IMR-90 (cell line): ENCODE measurements at regions not wholly inside any gene's neighbourhood (a gene's known extent, or its start where the extent isn't known, plus 50 kb on each side); places are given as distances from the start of the nearest gene placed in this dataset.
A peak's percentile ranks its signal among the peaks of the same experiment; 100 is the strongest.

Experiments
- ATAC-seq: fragments of 200-7000 bp; cut with Tn5 transposase; 2 replicates; pipeline ENCODE4 v1.9.1; 2020; ENCODE audit warnings: low read depth, mild to moderate bottlenecking, moderate library complexity
- BruUV-seq: library from RNA; stranded (reverse); fragments of 400-500 nt; replicated peaks from 2 replicates; lab custom pipeline; 2021; lab: Mats Ljungman, UMichigan
- CTCF ChIA-PET: fragments of 300-600 bp; formaldehyde crosslinking; extraction: SDS; loops from one replicate; lab custom pipeline; 2021; ENCODE audit warnings: antibody characterized with exemption; lab: Yijun Ruan, JAX
- POLR2A ChIA-PET: fragments of 300-600 bp; sonication (Branson Sonifier 250); formaldehyde crosslinking; loops from one replicate; lab custom pipeline; 2022; ENCODE audit warnings: antibody characterized with exemption; ENCODE audit not compliant: unreplicated experiment; lab: Charles Lee
- DNase-seq: peaks from one replicate; pipeline ENCODE4 v3.0.0; 2013
- H2AFZ ChIP-seq: replicated peaks from 2 replicates; pipeline ENCODE3; 2013; ENCODE audit warnings: low read length, mild to moderate bottlenecking; ENCODE audit not compliant: poor library complexity
- H2AK5ac ChIP-seq: 2 replicates; pipeline ENCODE4 v1.6.1; 2013; ENCODE audit warnings: low read depth, low read length, inconsistent platforms
- H2AK9ac ChIP-seq: replicated peaks from 2 replicates; pipeline ENCODE3; 2013; ENCODE audit warnings: mild to moderate bottlenecking, low read depth, low read length, moderate library complexity; ENCODE audit not compliant: poor library complexity
- H2BK120ac ChIP-seq: 2 replicates; pipeline ENCODE4 v1.6.1; 2013; ENCODE audit warnings: low read depth, low read length, inconsistent platforms
- H2BK15ac ChIP-seq: 3 replicates; pipeline ENCODE4 v1.6.1; 2013; ENCODE audit warnings: low read depth, low read length, inconsistent platforms
- H2BK20ac ChIP-seq: 2 replicates; pipeline ENCODE4 v1.6.1; 2013; ENCODE audit warnings: low read depth, mild to moderate bottlenecking, inconsistent platforms, low read length, moderate library complexity
- H2BK5ac ChIP-seq: 2 replicates; pipeline ENCODE4 v1.6.1; 2013; ENCODE audit warnings: mild to moderate bottlenecking, low read depth, low read length, inconsistent platforms; ENCODE audit not compliant: poor library complexity, severe bottlenecking
- H3K14ac ChIP-seq: replicated peaks from 2 replicates; pipeline ENCODE4 v1.6.1; 2013; ENCODE audit warnings: low read depth, low read length, inconsistent platforms
- H3K18ac ChIP-seq: 2 replicates; pipeline ENCODE4 v1.6.1; 2013; ENCODE audit warnings: low read depth, low read length, control low read depth
- H3K23ac ChIP-seq: 2 replicates; pipeline ENCODE4 v1.6.1; 2013; ENCODE audit warnings: low read depth, low read length, inconsistent platforms
- H3K27ac ChIP-seq: 2 replicates; pipeline ENCODE4 v1.5.1; 2013; ENCODE audit warnings: mild to moderate bottlenecking, control low read depth, low read length; ENCODE audit not compliant: insufficient read depth
- H3K27me3 ChIP-seq: 2 replicates; pipeline ENCODE4 v1.6.1; 2013; ENCODE audit warnings: low read length; ENCODE audit not compliant: control insufficient read depth, insufficient read depth
- H3K36me3 ChIP-seq: 2 replicates; pipeline ENCODE4 v1.6.1; 2013; ENCODE audit warnings: low read length, mixed read lengths; ENCODE audit not compliant: control insufficient read depth, insufficient read depth
- H3K4ac ChIP-seq: 2 replicates; pipeline ENCODE4 v1.6.1; 2013; ENCODE audit warnings: low read depth, low read length, inconsistent platforms
- H3K4me1 ChIP-seq: 2 replicates; pipeline ENCODE4 v1.6.1; 2013; ENCODE audit warnings: low read length, mixed read lengths; ENCODE audit not compliant: control insufficient read depth, insufficient read depth
- H3K4me2 ChIP-seq: 2 replicates; pipeline ENCODE4 v1.6.1; 2013; ENCODE audit warnings: low read depth, mild to moderate bottlenecking, control low read depth, low read length, moderate library complexity
- H3K4me3 ChIP-seq: 2 replicates; pipeline ENCODE4 v1.5.1; 2013; ENCODE audit warnings: low read depth, mild to moderate bottlenecking, control low read depth, low read length, moderate library complexity; ENCODE audit not compliant: insufficient read depth
- H3K56ac ChIP-seq: 2 replicates; pipeline ENCODE4 v1.6.1; 2013; ENCODE audit warnings: low read length, inconsistent platforms; ENCODE audit not compliant: insufficient read depth; ENCODE audit errors: extremely low read depth
- H3K79me1 ChIP-seq, 2 experiments: 2 replicates each; pipeline ENCODE4 v1.6.1; 2013; ENCODE audit warnings: low read length in 2 of 2, inconsistent platforms in 1 of 2, low read depth in 1 of 2
- H3K9ac ChIP-seq: 2 replicates; pipeline ENCODE4 v1.6.1; 2013; ENCODE audit warnings: low read depth, low read length, control low read depth
- H3K9me1 ChIP-seq: 2 replicates; pipeline ENCODE4 v1.6.1; 2013; ENCODE audit warnings: low read length, inconsistent platforms; ENCODE audit not compliant: insufficient read depth
- H3K9me3 ChIP-seq: 2 replicates; pipeline ENCODE4 v1.6.1; 2013; ENCODE audit warnings: low read length; ENCODE audit not compliant: control insufficient read depth, insufficient read depth
- H4K20me1 ChIP-seq: 2 replicates; pipeline ENCODE4 v1.6.1; 2013; ENCODE audit warnings: low read length, inconsistent platforms; ENCODE audit not compliant: insufficient read depth
- H4K5ac ChIP-seq: 2 replicates; pipeline ENCODE4 v1.6.1; 2013; ENCODE audit warnings: mild to moderate bottlenecking, low read depth, low read length, control low read depth
- H4K8ac ChIP-seq, 2 experiments: 2 replicates each; pipeline ENCODE4 v1.6.1; 2013; ENCODE audit warnings: low read depth in 2 of 2, low read length in 2 of 2, control low read depth in 1 of 2, inconsistent platforms in 1 of 2
- H4K91ac ChIP-seq: 2 replicates; pipeline ENCODE4 v1.6.1; 2013; ENCODE audit warnings: low read depth, low read length, inconsistent platforms; ENCODE audit not compliant: insufficient read depth
- BHLHE40 ChIP-seq: fragments of 150-350 bp; IDR thresholded peaks from 2 replicates; pipeline ENCODE4 v1.6.1; 2016; ENCODE audit warnings: mild to moderate bottlenecking, low read depth, low read length
- CEBPB ChIP-seq: IDR thresholded peaks from 2 replicates; pipeline ENCODE4 v1.6.1; 2012; ENCODE audit warnings: low read depth, low read length, improper control_type of control experiment
- CHD1 ChIP-seq: IDR thresholded peaks from 2 replicates; pipeline ENCODE4 v1.6.1; 2012; ENCODE audit warnings: low read depth, low read length, improper control_type of control experiment
- ELK1 ChIP-seq: fragments of 150-350 bp; IDR thresholded peaks from 2 replicates; pipeline ENCODE4 v1.6.1; 2016; ENCODE audit warnings: low read depth, mild to moderate bottlenecking, low read length, moderate library complexity, borderline replicate concordance
- FOS ChIP-seq: fragments of 150-350 bp; IDR thresholded peaks from 2 replicates; pipeline ENCODE4 v1.6.1; 2016; ENCODE audit warnings: low read depth, low read length
- MAFK ChIP-seq: IDR thresholded peaks from 2 replicates; pipeline ENCODE4 v1.6.1; 2012; ENCODE audit warnings: low read depth, low read length, improper control_type of control experiment
- MAZ ChIP-seq: IDR thresholded peaks from 2 replicates; pipeline ENCODE4 v1.6.1; 2012; ENCODE audit warnings: low read depth, mild to moderate bottlenecking, low read length, improper control_type of control experiment, moderate library complexity, borderline replicate concordance
- MXI1 ChIP-seq: IDR thresholded peaks from 2 replicates; pipeline ENCODE4 v1.6.1; 2012; ENCODE audit warnings: low read depth, mild to moderate bottlenecking, low read length, moderate library complexity, borderline replicate concordance
- NFE2L2 ChIP-seq: fragments of 150-350 bp; IDR thresholded peaks from 2 replicates; pipeline ENCODE4 v1.6.1; 2016; ENCODE audit warnings: low read depth, mild to moderate bottlenecking, low read length
- POLR2A ChIP-seq: IDR thresholded peaks from 2 replicates; pipeline ENCODE4 v1.6.1; 2012; ENCODE audit warnings: mild to moderate bottlenecking, low read depth, low read length
- RAD21 ChIP-seq: IDR thresholded peaks from 2 replicates; pipeline ENCODE4 v1.6.1; 2012; ENCODE audit warnings: low read length, improper control_type of control experiment
- RCOR1 ChIP-seq: IDR thresholded peaks from 2 replicates; pipeline ENCODE4 v1.6.1; 2012; ENCODE audit warnings: mild to moderate bottlenecking, low read length, improper control_type of control experiment; ENCODE audit not compliant: insufficient replicate concordance
- RFX5 ChIP-seq: IDR thresholded peaks from 2 replicates; pipeline ENCODE4 v1.8.0; 2012; ENCODE audit warnings: low read depth, mild to moderate bottlenecking, low read length, moderate library complexity
- SMC3 ChIP-seq: fragments of 150-350 bp; IDR thresholded peaks from 2 replicates; pipeline ENCODE4 v1.6.1; 2016; ENCODE audit warnings: low read depth, mild to moderate bottlenecking, antibody characterized with exemption, low read length, moderate library complexity
- USF2 ChIP-seq: fragments of 150-350 bp; IDR thresholded peaks from 2 replicates; pipeline ENCODE4 v1.6.1; 2017; ENCODE audit warnings: mild to moderate bottlenecking, antibody characterized with exemption, low read length, low read depth
- WGBS, 2 experiments: methylation state at CpG; one replicate each; pipeline versions ENCODE4 v1.1.5 to v1.1.7; 2013; ENCODE audit warnings: missing lambda C conversion rate in 2 of 2; ENCODE audit not compliant: insufficient read length in 1 of 2; ENCODE audit errors: extremely low coverage in 2 of 2; 5-methylcytosine and 5-hydroxymethylcytosine counted together
- dilution Hi-C: fragments of 300-500 bp; cut with HindIII; formaldehyde crosslinking; loops from one replicate; pipeline ENCODE4 v1.14.3; 2018; ENCODE audit warnings: low sequenced_read_pairs; ENCODE audit not compliant: unreplicated experiment
- in situ Hi-C: fragments of 300-500 bp; cut with MboI; formaldehyde crosslinking; loops from 3 replicates; pipeline ENCODE4 v1.14.3; 2019; ENCODE audit warnings: low sequenced_read_pairs, inconsistent platforms, mixed read lengths
- intact Hi-C: fragments of 100-400 bp; cut with micrococcal nuclease; formaldehyde crosslinking; loops from 2 replicates; pipeline ENCODE4 v1.10.0; 2022

GRCh38 chr9:105038051-105038450 is 110.1 kb upstream of the ABCA1 start:
- H4K20me1 ChIP-seq, result no peaks in the 10 kb centered on the region
- ChIA-PET CTCF (no interaction called here), POLR2A (no interaction called here)
- DNase-seq (peak; percentile 39), ATAC-seq (no peak; the same call in 1 of the 2 replicates)
- no peak overlapping the region for H3K56ac ChIP-seq
- in situ Hi-C loops (no loop called here), intact Hi-C loops (no loop called here), dilution Hi-C loops (no loop called here)
- no peak overlapping the region for H3K18ac ChIP-seq
- H2AFZ ChIP-seq, result no peak overlapping the region
- H2BK5ac ChIP-seq, result no peak overlapping the region
- 0 out of 2 replicates have a peak, but pooled peaks cover 1% of the 10 kb centered on the region for H3K4me1 ChIP-seq
- H3K4ac ChIP-seq, result no peak overlapping the region
- no peak overlapping the region for H4K8ac ChIP-seq
- no peak overlapping the region for H2AK9ac ChIP-seq
- no peak overlapping the region for H3K4me3 ChIP-seq
- no peak overlapping the region for H3K23ac ChIP-seq
- WGBS, 2 experiments, result 100% methylated on average over 2 of the region's 3 CpGs; no CpG with 5 or more reads in 1 of the 2 experiments
- no peaks in the 10 kb centered on the region for H3K36me3 ChIP-seq
- no peak overlapping the region for H3K27ac ChIP-seq
- no peak overlapping the region for H4K91ac ChIP-seq
- no peaks in the 10 kb centered on the region for H3K27me3 ChIP-seq
- no peaks in the 10 kb centered on the region for H3K79me1 ChIP-seq
- TF ChIP-seq MAZ (no peak), SMC3 (no peak), CHD1 (no peak), POLR2A (no peak), BHLHE40 (no peak), USF2 (no peak), CEBPB (no peak), NFE2L2 (no peak), MAFK (no peak), FOS (no peak), MXI1 (no peak), RAD21 (no peak), RFX5 (no peak), RCOR1 (no peak), ELK1 (no peak)
- no peak overlapping the region for H2BK15ac ChIP-seq
- H3K9me1 ChIP-seq, result no peaks in the 10 kb centered on the region
- H3K14ac ChIP-seq, result peak overlapping the region; percentile 71; the same call in 1 of the 2 replicates
- H2AK5ac ChIP-seq, result no peak overlapping the region; the same call in 1 of the 2 replicates
- H3K4me2 ChIP-seq, result no peak overlapping the region
- no peaks in the 10 kb centered on the region; the same call in none of the 2 replicates for H3K9me3 ChIP-seq
- H2BK120ac ChIP-seq, result no peak overlapping the region
- no peak overlapping the region for H4K5ac ChIP-seq
- H3K9ac ChIP-seq, result no peak overlapping the region
- no peak overlapping the region for H2BK20ac ChIP-seq
- BruUV-seq, result no TSS peak
